MM.1S (cell line): ENCODE measurements at regions not wholly inside any gene's neighbourhood (a gene's known extent, or its start where the extent isn't known, plus 50 kb on each side); places are given as distances from the start of the nearest gene placed in this dataset.

Experiments used
- DNase-seq: peaks from one replicate; pipeline ENCODE4 v3.0.0-alpha.2; 2015
- H2AFZ ChIP-seq: fragments of 300-600 bp; sonication (generic); 2 replicates; pipeline ENCODE4 v1.6.0; 2016; ENCODE audit warnings: antibody characterized with exemption, low read length
- H3F3A ChIP-seq: fragments of 300-600 bp; sonication (generic); 2 replicates; pipeline ENCODE4 v1.6.1; 2016; ENCODE audit warnings: mild to moderate bottlenecking, antibody characterized with exemption, low read length, moderate library complexity, mixed read lengths; ENCODE audit not compliant: insufficient read depth
- H3K27ac ChIP-seq: fragments of 300-600 bp; sonication (generic); 2 replicates; pipeline ENCODE4 v1.5.1; 2016; ENCODE audit warnings: mild to moderate bottlenecking, low read length
- H3K27me3 ChIP-seq: fragments of 300-600 bp; sonication (generic); replicated peaks from 2 replicates; pipeline ENCODE4 v1.6.0; 2016; ENCODE audit warnings: low read length; ENCODE audit not compliant: insufficient read depth
- H3K36me3 ChIP-seq: fragments of 300-600 bp; sonication (generic); replicated peaks from 2 replicates; pipeline ENCODE4 v1.6.1; 2016; ENCODE audit warnings: mild to moderate bottlenecking, low read length, mixed read lengths; ENCODE audit not compliant: insufficient read depth
- H3K4me1 ChIP-seq: fragments of 300-600 bp; sonication (generic); 2 replicates; pipeline ENCODE4 v1.6.1; 2016; ENCODE audit warnings: low read length, mixed read lengths
- H3K4me2 ChIP-seq: fragments of 300-600 bp; sonication (generic); 2 replicates; pipeline ENCODE4 v1.6.0; 2016; ENCODE audit warnings: low read depth, low read length
- H3K4me3 ChIP-seq: fragments of 300-600 bp; sonication (generic); 2 replicates; pipeline ENCODE4 v1.5.1; 2016; ENCODE audit warnings: low read length, mixed read lengths
- H3K79me2 ChIP-seq: fragments of 300-600 bp; sonication (generic); 2 replicates; pipeline ENCODE4 v1.6.1; 2016; ENCODE audit warnings: mixed run types, low read length, mixed read lengths
- H3K9ac ChIP-seq: fragments of 300-600 bp; sonication (generic); 2 replicates; pipeline ENCODE4 v1.6.1; 2016; ENCODE audit warnings: low read length, mixed read lengths
- H3K9me2 ChIP-seq: fragments of 300-600 bp; sonication (generic); replicated peaks from 2 replicates; pipeline ENCODE4 v1.6.1; 2016; ENCODE audit warnings: mild to moderate bottlenecking, low read length, mixed read lengths; ENCODE audit not compliant: insufficient read depth
- H3K9me3 ChIP-seq: fragments of 300-600 bp; sonication (generic); replicated peaks from 2 replicates; pipeline ENCODE4 v1.6.1; 2016; ENCODE audit warnings: mild to moderate bottlenecking, low read length, mixed read lengths; ENCODE audit not compliant: insufficient read depth
- H4K20me1 ChIP-seq: fragments of 300-600 bp; sonication (generic); 2 replicates; pipeline ENCODE4 v1.6.1; 2016; ENCODE audit warnings: mild to moderate bottlenecking, low read length, moderate library complexity, mixed read lengths; ENCODE audit not compliant: insufficient read depth
- CTCF ChIP-seq: fragments of 300-600 bp; sonication (generic); IDR thresholded peaks from 2 replicates; pipeline ENCODE4 v1.5.1; 2016; ENCODE audit warnings: antibody characterized with exemption, low read length, mixed read lengths
- EZH2 ChIP-seq: fragments of 300-600 bp; sonication (generic); optimal IDR thresholded peaks from 2 replicates; pipeline ENCODE3; 2017; ENCODE audit warnings: low read depth, mild to moderate bottlenecking, antibody characterized with exemption, low read length, mixed read lengths
- EZH2phosphoT487 ChIP-seq: fragments of 300-600 bp; sonication (generic); IDR thresholded peaks from 2 replicates; pipeline ENCODE4 v1.6.1; 2018; ENCODE audit warnings: antibody characterized with exemption, low read length

DNA sequence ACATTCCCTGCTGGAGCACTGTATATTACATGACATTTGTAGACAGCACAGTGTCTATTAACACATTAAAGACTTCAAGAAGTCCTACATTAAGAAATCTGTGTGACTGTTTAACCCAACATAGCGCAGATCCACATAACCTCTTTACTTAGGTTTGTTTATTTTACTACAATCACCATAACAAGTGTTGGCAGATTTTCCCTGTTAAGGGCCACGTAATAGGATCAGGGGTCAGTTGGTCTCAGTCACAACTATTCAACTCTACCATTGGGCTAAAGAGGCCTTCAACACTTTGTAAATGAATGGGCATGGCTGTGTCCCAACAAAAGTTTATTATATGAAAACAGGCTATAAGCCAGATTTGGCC, 51.3 kb upstream of the ADORA2B start:
- no peak overlapping the region for H2AFZ ChIP-seq
- DNase-seq = no peak
- no peaks in the 10 kb centered on the region for H3F3A ChIP-seq
- no peak overlapping the region for H3K4me2 ChIP-seq
- H3K9me3 ChIP-seq = no peaks in the 10 kb centered on the region
- H4K20me1 ChIP-seq = no peaks in the 10 kb centered on the region
- no peaks in the 10 kb centered on the region for H3K4me1 ChIP-seq
- no peaks in the 10 kb centered on the region for H3K27me3 ChIP-seq
- H3K36me3 ChIP-seq = no peaks in the 10 kb centered on the region
- no peak overlapping the region for H3K4me3 ChIP-seq
- no peaks in the 10 kb centered on the region for H3K9me2 ChIP-seq
- no peaks in the 10 kb centered on the region for H3K79me2 ChIP-seq
- TF ChIP-seq EZH2 = no peak
- TF ChIP-seq CTCF = no peak
- no peak for TF ChIP-seq EZH2phosphoT487
- no peak overlapping the region for H3K27ac ChIP-seq
- no peak overlapping the region for H3K9ac ChIP-seq

- no peaks in the 10 kb centered on the region for H3K36me3 ChIP-seq
- H3K9me2 ChIP-seq = no peaks in the 10 kb centered on the region
- H3K4me1 ChIP-seq = no peaks in the 10 kb centered on the region
- H3K4me2 ChIP-seq = no peak overlapping the region
- no peaks in the 10 kb centered on the region for H3K9me3 ChIP-seq
- no peaks in the 10 kb centered on the region for H4K20me1 ChIP-seq
- TF ChIP-seq EZH2phosphoT487 = no peak
- no peak for TF ChIP-seq CTCF
- no peak for TF ChIP-seq EZH2
- no peak for DNase-seq
- no peak overlapping the region for H3K27ac ChIP-seq
- no peak overlapping the region for H3K4me3 ChIP-seq
- no peaks in the 10 kb centered on the region for H3F3A ChIP-seq
- no peak overlapping the region for H2AFZ ChIP-seq
- H3K79me2 ChIP-seq = no peaks in the 10 kb centered on the region
- no peak overlapping the region for H3K9ac ChIP-seq
- no peaks in the 10 kb centered on the region for H3K27me3 ChIP-seq
Measured at GRCh38 chr17:15894258-15894657, 50.7 kb upstream of the ADORA2B start.

DNA sequence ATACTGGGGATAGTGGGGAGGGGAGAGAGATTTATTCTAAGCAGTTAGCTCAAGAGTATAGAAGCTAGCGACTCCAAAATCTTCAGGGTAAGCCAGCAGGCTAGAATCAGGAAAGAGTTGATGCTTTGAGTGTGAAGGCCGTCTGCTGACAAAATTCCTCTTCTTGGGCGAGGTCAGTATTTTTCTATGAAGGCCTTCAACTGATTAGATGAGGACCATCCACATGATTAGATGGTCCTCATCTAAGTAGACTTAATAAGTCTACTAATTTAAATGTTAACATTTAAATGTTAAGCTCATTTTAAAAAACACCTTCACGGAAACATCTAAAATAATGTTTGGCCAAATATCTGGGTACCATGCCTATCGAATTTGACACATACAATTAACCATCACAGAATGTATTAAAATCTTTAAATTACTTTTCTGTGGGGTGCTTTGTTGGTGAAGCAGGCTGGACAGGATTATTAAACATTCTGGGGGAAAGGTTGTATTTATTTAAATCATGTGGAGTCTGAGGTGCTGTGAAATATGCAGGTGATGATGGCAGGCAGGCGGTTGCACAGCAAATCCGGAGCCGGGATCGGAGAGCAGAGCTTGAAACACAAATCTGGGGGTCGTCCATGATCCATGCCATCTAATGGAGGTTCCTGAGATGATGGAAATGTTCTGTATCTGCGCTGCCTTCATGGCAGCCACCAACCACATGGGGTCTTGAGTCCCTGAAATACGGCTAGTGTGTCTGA, 49.8 kb upstream of the ADORA2B start:
- Histone ChIP-seq H3K4me3 (no peak overlapping the region), H3K4me2 (no peak overlapping the region), H3K27me3 (no peaks in the 10 kb centered on the region), H2AFZ (no peak overlapping the region), H3F3A (no peaks in the 10 kb centered on the region), H4K20me1 (no peaks in the 10 kb centered on the region), H3K4me1 (no peaks in the 10 kb centered on the region), H3K9me3 (no peaks in the 10 kb centered on the region), H3K79me2 (no peaks in the 10 kb centered on the region), H3K9ac (no peak overlapping the region), H3K27ac (no peak overlapping the region), H3K9me2 (no peaks in the 10 kb centered on the region), H3K36me3 (no peaks in the 10 kb centered on the region)
- no peak for DNase-seq
- TF ChIP-seq CTCF (no peak), EZH2 (no peak), EZH2phosphoT487 (no peak)
